ENCODE measurements at regions not wholly inside any gene's neighbourhood (a gene's known extent, or its start where the extent isn't known, plus 50 kb on each side); places are given as distances from the start of the nearest gene placed in this dataset.

DNA sequence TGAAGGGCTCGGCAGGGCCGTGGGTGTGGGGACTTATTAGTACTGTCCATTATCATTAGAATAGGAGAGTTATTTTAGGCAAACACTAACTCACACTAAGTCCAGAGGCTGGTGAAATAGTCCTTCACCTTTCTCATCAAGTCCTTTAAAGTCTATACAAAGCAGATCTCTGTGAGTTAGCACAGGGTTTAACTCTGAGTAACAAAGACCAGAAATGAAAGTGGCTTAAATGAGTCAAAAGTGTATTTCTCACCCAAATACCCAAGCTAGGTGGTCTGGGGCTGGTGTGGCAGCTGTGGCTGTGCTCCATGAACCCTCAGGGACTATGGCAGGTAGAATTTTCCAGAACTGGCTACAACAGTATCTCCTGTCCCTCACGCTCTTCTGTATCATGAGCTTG, 263.2 kb downstream of the BCOR start:
- no peaks in the 10 kb centered on the region for H3K36me3 ChIP-seq (ENCODE audit: control insufficient read depth, insufficient read depth, low read length)
- POLR2A ChIA-PET = interaction anchor here (0.6 to 1.6 kb wide), 2 partner anchors 18 to 91 kb away, joined by 3 to 4 read pairs; no protein-coding TSS in a partner anchor
- H2AFZ ChIP-seq (ENCODE audit: low read depth, low read length) = no peak overlapping the region
- H3K9me1 ChIP-seq (ENCODE audit: control insufficient read depth, insufficient read depth, low read length) = no peaks in the 10 kb centered on the region
- H3K9ac ChIP-seq (ENCODE audit: insufficient read depth in 1 of 2, low read depth in 2 of 2, low read length in 2 of 2) = no peak overlapping the region
- FAIRE-seq (no peak), ATAC-seq (no peak), DNase-seq (ENCODE audit: extremely low read depth in 1 of 4, low spot score in 3 of 4) (no peak)
- in situ Hi-C loops (cut with MboI) = no loop called here
- H3K27ac ChIP-seq (ENCODE audit: extremely low read depth, low read depth, low read length) = no peak overlapping the region
- H3K27me3 ChIP-seq (ENCODE audit: control insufficient read depth in 2 of 2, insufficient read depth in 2 of 2, low read length in 2 of 2) = 0 out of 5 replicates have a peak, but pooled peaks cover 0 to 4% of the 10 kb centered on the region in 2 experiments
- no peak overlapping the region for H3K4me3 ChIP-seq
- H4K20me1 ChIP-seq (replicated peaks; ENCODE audit: control insufficient read depth, insufficient read depth, low read length) = no peaks in the 10 kb centered on the region
- 27% methylated on average over 3 of the region's 3 CpGs for WGBS (ENCODE audit: insufficient coverage, low coverage, missing lambda C conversion rate)
- H3K4me2 ChIP-seq (ENCODE audit: insufficient read depth, low read length) = no peak overlapping the region
- H3K4me1 ChIP-seq (replicated peaks in 1 of 2; ENCODE audit: control insufficient read depth in 2 of 2, insufficient read depth in 2 of 2, low read length in 2 of 2) = no peaks in the 10 kb centered on the region; a peak in 1 of 5 replicates
- intact Hi-C loops (cut with micrococcal nuclease) = no loop called here
- H3K9me3 ChIP-seq (replicated peaks; ENCODE audit: control insufficient read depth, insufficient read depth, low read depth, low read length) = no peaks in the 10 kb centered on the region
- H3K79me2 ChIP-seq (ENCODE audit: control insufficient read depth, insufficient read depth, low read length) = no peaks in the 10 kb centered on the region
- CTCF ChIA-PET (ENCODE audit: low intra/inter-chr PET ratio) = no interaction called here
- no TSS peak for BruUV-seq (replicated peaks)
- TF ChIP-seq, protein P1, sequence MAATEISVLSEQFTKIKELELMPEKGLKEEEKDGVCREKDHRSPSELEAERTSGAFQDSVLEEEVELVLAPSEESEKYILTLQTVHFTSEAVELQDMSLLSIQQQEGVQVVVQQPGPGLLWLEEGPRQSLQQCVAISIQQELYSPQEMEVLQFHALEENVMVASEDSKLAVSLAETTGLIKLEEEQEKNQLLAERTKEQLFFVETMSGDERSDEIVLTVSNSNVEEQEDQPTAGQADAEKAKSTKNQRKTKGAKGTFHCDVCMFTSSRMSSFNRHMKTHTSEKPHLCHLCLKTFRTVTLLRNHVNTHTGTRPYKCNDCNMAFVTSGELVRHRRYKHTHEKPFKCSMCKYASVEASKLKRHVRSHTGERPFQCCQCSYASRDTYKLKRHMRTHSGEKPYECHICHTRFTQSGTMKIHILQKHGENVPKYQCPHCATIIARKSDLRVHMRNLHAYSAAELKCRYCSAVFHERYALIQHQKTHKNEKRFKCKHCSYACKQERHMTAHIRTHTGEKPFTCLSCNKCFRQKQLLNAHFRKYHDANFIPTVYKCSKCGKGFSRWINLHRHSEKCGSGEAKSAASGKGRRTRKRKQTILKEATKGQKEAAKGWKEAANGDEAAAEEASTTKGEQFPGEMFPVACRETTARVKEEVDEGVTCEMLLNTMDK (IDR thresholded peaks at IDR 0.05; ENCODE audit: borderline replicate concordance, insufficient read depth, low read depth, low read length, poor library complexity, severe bottlenecking) = no peak
- TF ChIP-seq BRD9 (IDR thresholded peaks at IDR 0.05; ENCODE audit: low read depth, partially characterized antibody) (no peak), TRIM24 (IDR thresholded peaks at IDR 0.05) (no peak), THAP7 (CRISPR knock-in tag; IDR thresholded peaks at IDR 0.05) (no peak), BRF2 (IDR thresholded peaks at IDR 0.05; ENCODE audit: borderline replicate concordance, insufficient read depth, insufficient read length) (no peak)
- TF ChIP-seq, protein P2, sequence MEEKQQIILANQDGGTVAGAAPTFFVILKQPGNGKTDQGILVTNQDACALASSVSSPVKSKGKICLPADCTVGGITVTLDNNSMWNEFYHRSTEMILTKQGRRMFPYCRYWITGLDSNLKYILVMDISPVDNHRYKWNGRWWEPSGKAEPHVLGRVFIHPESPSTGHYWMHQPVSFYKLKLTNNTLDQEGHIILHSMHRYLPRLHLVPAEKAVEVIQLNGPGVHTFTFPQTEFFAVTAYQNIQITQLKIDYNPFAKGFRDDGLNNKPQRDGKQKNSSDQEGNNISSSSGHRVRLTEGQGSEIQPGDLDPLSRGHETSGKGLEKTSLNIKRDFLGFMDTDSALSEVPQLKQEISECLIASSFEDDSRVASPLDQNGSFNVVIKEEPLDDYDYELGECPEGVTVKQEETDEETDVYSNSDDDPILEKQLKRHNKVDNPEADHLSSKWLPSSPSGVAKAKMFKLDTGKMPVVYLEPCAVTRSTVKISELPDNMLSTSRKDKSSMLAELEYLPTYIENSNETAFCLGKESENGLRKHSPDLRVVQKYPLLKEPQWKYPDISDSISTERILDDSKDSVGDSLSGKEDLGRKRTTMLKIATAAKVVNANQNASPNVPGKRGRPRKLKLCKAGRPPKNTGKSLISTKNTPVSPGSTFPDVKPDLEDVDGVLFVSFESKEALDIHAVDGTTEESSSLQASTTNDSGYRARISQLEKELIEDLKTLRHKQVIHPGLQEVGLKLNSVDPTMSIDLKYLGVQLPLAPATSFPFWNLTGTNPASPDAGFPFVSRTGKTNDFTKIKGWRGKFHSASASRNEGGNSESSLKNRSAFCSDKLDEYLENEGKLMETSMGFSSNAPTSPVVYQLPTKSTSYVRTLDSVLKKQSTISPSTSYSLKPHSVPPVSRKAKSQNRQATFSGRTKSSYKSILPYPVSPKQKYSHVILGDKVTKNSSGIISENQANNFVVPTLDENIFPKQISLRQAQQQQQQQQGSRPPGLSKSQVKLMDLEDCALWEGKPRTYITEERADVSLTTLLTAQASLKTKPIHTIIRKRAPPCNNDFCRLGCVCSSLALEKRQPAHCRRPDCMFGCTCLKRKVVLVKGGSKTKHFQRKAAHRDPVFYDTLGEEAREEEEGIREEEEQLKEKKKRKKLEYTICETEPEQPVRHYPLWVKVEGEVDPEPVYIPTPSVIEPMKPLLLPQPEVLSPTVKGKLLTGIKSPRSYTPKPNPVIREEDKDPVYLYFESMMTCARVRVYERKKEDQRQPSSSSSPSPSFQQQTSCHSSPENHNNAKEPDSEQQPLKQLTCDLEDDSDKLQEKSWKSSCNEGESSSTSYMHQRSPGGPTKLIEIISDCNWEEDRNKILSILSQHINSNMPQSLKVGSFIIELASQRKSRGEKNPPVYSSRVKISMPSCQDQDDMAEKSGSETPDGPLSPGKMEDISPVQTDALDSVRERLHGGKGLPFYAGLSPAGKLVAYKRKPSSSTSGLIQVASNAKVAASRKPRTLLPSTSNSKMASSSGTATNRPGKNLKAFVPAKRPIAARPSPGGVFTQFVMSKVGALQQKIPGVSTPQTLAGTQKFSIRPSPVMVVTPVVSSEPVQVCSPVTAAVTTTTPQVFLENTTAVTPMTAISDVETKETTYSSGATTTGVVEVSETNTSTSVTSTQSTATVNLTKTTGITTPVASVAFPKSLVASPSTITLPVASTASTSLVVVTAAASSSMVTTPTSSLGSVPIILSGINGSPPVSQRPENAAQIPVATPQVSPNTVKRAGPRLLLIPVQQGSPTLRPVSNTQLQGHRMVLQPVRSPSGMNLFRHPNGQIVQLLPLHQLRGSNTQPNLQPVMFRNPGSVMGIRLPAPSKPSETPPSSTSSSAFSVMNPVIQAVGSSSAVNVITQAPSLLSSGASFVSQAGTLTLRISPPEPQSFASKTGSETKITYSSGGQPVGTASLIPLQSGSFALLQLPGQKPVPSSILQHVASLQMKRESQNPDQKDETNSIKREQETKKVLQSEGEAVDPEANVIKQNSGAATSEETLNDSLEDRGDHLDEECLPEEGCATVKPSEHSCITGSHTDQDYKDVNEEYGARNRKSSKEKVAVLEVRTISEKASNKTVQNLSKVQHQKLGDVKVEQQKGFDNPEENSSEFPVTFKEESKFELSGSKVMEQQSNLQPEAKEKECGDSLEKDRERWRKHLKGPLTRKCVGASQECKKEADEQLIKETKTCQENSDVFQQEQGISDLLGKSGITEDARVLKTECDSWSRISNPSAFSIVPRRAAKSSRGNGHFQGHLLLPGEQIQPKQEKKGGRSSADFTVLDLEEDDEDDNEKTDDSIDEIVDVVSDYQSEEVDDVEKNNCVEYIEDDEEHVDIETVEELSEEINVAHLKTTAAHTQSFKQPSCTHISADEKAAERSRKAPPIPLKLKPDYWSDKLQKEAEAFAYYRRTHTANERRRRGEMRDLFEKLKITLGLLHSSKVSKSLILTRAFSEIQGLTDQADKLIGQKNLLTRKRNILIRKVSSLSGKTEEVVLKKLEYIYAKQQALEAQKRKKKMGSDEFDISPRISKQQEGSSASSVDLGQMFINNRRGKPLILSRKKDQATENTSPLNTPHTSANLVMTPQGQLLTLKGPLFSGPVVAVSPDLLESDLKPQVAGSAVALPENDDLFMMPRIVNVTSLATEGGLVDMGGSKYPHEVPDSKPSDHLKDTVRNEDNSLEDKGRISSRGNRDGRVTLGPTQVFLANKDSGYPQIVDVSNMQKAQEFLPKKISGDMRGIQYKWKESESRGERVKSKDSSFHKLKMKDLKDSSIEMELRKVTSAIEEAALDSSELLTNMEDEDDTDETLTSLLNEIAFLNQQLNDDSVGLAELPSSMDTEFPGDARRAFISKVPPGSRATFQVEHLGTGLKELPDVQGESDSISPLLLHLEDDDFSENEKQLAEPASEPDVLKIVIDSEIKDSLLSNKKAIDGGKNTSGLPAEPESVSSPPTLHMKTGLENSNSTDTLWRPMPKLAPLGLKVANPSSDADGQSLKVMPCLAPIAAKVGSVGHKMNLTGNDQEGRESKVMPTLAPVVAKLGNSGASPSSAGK (IDR thresholded peaks at IDR 0.05) = no peak
